ENCODE measurements at regions not wholly inside any gene's neighbourhood (a gene's known extent, or its start where the extent isn't known, plus 50 kb on each side); places are given as distances from the start of the nearest gene placed in this dataset.
"Not testable (repeated sequence)": the region's sequence is repeated elsewhere in the genome, so short reads cannot be mapped to it uniquely, and the experiment has no call there.

DNA sequence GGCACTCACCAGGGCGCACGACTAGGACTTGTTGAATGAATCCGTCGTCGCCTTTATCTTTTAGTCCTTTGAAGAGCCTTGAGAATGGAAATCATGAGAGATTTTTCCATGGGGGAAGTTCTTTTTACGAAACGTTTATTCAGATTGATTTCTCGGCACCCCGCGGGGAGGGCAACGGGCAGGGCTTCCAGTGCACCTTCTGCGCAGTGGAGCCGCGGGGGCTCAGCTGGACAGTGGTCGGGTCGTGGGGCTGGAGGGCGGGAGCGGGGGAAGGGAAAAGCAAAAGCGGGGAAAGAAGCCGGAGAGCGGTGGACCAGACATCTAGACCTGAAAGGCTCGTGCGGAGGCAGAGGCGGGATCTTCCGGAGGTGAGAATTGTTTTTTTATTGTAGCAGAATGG is 50.6 kb upstream of the NBPF20 start:
- DNase-seq, result not testable (repeated sequence)

DNA sequence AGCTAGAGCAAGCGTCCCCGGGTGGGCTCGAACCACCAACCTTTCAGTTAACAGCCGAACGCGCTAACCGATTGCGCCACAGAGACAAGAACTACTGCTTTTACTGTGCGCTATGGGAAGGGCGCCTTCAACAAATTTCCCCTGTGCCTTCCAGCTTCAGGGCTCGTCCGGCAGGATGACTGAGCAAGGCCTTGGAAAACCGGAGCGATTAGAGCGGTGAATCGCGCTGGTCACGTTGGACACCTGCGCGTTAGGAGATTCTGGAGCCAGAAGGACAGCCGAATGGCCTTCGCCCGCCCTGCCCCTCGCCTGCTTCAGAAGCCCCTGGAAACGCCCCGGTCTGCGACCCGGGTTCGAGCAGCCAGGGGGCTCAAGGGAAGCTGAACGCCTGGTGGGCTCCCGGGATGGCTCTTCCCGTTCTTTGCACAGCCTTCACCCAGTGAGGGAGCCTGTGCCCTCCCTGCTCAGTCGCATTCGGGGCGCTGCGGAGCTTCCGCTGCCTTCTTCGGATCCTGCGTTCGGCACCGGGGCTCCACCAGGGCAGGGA is 50.0 kb upstream of the NBPF20 start:
- DNase-seq, result not testable (repeated sequence)
